Stimulated activated CD4-positive, alpha-beta T cell treated with anti-CD3 and anti-CD28 coated beads, TNF-alpha, amount 100 ng/mL, for 4 hours (primary cell): ENCODE measurements at regions not wholly inside any gene's neighbourhood (a gene's known extent, or its start where the extent isn't known, plus 50 kb on each side); places are given as distances from the start of the nearest gene placed in this dataset.
"Not testable (repeated sequence)": the region's sequence is repeated elsewhere in the genome, so short reads cannot be mapped to it uniquely, and the experiment has no call there.

Experiments used
- DNase-seq, 3 experiments: peaks; one replicate each; pipeline ENCODE4 v3.0.0-alpha.2; 2020; ENCODE audit warnings: low read depth in 3 of 3

DNA sequence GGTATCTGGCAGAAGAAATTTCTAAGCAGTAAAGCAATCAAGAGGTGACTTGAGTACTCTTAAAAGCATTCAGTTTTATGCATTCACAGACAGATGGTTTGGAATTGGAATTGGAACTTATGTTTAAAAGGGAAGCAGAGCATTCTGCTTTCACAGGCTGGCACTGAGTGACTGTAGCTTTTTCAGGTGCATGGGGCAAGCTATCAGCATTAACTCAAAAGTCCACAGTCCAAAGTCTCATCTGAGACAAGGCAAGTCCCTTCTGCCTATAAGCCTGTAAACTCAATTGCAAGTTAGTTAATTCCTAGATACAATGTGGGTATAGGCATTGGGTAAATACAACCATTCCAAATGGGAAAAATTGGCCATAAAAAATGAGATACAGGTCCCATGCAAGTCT is 1620.3 kb downstream of the MRPL39 start:
- no peak for DNase-seq

DNA sequence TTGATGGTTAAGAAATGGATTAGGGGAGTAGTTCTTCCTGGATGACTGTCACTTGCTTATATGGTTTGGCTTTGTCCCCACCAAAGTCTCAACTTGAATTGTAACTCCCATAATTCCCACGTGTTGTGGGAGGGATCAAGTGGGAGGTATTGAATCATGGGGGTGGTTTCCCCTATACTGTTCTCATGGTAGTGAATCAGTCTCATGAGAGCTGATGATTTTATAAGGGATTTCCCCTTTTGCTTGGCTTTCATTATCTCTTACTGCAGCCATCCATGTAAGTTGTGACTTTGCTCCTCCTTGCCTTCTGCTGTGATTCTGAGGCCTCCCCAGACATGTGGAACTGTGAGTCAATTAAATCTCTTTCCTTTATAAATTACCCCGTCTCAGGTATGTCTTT is 1621.1 kb downstream of the MRPL39 start:
- no peak for DNase-seq

DNA sequence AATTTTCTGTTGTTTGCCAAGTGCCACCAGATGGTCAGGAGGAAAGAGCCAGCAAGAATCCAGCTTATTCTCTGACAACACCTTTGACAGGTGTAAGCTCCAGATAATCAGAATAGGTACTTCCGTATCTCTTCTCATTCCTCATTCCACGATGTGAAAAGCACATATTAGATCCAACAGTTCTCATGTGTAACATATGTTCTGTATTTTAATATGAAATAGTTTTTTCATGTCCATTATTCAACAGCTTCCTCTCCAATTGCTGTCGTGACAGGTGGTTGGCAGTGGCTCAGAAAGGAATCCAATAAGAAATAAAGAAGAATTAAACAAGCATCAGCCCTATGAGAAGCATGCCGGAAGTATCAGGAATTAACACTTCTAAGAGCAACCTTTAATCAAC is 1624.7 kb downstream of the MRPL39 start:
- no peak for DNase-seq

DNA sequence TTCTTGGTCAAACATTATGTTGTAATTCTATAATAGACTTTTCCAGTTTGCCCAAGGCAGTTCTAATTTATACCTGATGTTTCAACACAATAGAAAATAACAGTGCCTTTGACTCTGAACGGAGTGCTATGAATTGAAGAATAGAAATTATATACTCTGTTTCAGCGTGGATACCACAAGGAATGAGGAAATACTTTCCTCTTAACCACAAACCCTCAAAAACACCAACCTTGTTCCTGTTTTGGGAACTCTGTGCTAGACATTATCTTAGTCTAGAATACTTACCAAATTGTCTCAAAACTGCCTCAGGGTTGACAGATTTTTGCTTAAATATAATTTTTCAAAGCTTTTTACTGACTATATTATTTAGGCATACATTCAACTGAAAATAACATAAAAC is 1629.3 kb downstream of the MRPL39 start:
- no peak for DNase-seq

DNA sequence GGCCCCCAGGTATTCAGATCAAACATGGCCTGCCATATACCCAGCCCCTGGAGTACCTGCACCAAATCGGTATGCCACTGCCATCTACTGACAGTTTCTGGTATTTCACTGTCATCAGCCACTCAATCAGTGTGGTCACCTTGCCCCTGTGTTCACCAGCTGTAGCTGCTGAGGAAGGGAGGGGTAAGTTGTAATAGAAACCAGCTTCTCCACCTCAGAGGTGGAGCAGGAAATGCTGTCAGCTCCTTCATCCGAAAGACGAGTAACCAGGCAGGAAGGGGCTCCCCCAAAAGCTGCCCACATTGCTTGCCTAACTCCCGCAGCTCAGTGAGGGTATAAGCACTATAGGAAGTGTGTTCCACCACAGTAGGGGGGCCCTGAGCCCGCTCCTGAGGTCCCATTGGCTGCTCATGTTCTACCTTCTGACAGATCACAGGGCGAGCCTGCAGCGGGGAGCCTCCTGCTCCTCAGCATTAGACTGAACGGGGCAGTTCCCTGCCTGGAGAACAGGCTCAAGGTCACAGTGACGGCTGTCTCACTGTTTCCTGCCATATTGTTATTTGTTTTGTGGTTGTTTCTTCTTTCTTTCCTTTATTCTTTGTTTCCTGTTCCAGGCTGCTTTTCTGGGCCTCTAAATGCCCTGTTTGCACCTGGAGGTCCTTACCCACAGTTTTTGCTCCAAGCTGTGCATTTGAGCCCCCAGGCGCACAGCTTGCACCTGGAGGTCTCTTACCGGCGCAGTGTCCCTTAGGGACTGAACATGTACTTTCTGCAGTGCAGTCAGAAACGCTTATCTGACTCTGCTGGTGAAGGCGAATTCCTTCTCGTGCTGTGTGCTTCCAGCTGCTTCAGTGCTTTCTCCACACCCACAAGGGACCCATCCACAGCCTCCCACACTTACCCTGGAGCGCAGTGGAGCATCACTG is 1638.3 kb downstream of the MRPL39 start:
- DNase-seq, result peak; percentile 15 to 51 (median 25)

DNA sequence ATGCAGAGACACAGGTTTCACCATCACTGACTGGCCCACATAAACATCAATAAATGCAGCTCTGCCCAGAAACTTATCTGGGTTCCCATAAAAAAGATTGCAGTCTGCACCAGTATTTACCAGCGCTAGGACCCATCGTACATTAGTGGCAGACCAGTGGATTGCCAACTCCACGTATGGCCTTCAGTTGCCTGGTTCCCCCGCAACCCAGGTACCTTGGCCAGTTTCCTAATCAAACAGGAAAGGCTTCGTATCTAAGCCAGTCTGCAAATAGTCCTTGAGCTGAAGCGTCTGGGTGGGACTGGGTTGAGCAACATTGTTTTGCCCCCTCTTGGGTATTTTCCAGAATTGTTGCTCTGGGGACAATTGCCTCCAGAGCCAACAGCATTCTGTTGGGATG is 1639.3 kb downstream of the MRPL39 start:
- no peak for DNase-seq

DNA sequence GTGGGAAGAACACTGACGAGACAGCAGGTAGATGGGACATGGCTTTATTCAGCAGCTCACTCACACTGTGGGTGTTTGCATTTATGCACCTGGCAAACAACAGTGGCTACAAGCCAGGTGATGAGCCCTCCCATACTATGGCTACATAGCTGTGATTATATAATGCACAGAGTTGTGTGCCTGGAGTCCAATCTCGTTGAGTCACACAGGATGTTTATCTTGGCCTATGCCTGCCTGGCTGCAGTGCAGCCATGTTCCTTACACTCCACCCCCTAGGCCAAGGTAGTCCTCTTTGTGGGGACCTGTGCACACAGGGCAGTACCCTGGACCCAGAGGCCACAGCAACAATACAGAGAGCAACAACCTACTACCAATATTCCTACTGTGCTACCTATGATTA is 1643.8 kb downstream of the MRPL39 start:
- no peak for DNase-seq

DNA sequence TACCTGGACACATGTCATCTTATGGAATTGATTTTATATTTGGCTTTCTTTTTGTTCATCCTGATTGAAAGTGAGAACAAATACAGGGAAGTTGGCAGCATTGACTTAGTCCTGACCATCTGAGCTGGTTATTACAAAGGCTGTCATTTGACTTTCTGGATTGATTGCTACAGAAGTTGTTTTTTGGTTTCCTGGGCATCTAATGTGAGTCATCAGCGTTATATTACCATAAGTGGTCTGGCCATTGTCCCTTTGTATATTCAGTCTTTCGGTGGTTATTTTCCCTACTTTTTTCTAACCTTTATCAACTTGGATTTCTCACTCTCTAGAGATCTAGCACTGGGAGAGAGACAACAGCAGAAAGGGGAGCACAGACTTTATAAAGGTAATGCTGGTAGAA is 1646.5 kb downstream of the MRPL39 start:
- DNase-seq, result no peak

DNA sequence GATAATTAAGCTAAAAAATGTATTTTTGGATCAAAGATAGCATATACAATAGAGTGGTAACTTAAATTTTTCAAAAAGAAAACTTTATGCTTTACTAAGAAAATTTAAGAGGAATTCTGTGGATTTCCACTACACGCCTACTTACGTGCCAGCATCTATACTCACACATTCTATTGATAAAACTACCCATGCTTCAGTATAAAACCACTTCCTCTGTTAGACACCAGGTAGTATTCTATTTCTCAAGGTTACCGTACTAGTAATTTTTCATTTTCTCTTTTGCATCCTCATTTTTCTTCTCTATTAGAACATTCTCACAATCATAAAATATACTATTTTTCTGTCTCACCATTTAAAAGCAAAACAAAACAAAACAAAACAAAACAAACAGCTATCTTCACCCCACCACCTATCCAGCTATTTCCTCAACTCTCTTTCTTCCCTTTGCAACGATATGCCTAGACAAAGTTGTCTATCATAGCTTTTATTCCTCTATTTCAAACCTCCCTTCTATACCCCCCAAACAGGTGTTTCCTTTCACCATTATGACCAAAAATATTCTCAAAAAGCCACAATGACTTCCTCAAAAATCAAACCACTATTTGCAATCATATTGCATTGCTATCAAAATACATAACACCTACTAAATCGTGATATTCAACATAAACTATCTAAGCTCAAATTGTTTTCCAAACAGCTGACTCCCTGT is 1652.0 kb downstream of the MRPL39 start:
- no peak for DNase-seq

DNA sequence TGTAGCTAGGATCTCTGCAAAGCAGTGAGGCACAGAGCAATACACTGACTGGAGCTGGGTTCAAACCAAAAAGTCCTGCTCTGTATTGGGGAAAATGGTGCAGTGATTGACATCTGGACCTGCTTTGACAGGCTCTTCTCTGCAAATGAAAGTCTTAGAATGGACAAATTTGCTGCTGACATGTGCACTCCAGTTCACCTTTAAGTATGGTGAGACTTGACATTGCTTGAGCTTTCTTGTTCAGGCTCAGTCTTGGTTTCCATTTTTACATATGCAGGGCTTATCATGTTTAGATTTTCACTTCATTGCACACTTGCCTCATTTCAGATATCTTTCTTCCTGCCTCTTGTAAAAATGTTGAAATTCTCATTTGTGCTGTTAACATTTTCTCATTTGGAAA is 1655.0 kb downstream of the MRPL39 start:
- DNase-seq, result no peak

DNA sequence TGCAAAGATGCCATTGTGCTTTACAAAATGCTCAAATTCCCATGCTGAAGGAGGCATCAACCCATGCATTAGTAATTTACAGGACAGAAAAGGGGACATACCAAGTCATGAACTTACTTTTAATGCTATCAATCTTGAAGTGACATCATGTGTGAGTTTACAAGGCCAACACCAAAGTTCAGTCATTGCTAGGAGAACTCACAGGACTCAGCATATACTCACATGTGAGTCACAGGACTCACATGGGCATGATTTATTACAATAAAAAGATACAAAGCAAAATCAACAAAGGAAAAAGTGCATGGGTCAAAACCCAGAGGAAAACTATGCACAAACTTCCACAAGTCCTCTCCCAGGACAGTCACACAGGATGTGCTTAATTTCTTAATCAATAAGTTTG is 1656.0 kb downstream of the MRPL39 start:
- no peak for DNase-seq

DNA sequence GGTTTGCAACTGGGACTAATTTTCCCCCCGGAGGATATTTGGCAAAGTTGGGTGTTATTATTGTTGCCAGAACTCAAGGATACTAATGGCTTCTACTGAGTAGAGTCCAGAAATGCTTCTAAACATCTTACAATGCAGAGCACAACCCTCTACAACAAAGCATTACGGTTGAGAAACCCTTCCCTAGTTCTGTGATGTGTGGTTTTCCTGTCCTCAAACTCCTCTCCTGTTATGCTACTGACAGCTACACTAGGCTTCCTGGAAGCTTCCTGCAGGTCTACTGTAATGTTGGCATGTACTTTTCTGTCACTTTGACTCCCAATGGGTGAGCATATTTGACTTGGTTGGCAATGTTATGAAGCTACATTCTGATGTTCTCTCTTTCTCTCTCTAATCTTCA is 1656.9 kb downstream of the MRPL39 start:
- no peak for DNase-seq

DNA sequence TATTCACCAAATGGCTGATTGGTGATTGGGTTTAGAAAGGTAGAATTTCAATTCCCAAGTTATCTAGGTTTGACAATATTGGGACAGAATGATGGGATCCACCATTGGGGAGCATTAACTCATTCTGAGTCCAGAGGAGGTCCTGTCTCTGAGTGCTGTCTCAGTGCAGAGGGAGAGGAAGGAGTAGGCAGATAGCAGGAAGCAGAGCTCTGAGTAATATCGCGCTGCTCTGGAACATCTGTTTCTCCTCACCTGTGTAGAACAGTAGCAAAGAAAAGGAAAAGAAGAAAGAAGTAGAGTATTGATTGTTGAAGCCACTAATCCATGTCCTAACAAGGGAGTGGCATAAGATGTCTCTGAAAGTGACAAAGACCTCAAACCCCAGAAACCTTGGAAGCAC is 1657.8 kb downstream of the MRPL39 start:
- DNase-seq, result no peak

DNA sequence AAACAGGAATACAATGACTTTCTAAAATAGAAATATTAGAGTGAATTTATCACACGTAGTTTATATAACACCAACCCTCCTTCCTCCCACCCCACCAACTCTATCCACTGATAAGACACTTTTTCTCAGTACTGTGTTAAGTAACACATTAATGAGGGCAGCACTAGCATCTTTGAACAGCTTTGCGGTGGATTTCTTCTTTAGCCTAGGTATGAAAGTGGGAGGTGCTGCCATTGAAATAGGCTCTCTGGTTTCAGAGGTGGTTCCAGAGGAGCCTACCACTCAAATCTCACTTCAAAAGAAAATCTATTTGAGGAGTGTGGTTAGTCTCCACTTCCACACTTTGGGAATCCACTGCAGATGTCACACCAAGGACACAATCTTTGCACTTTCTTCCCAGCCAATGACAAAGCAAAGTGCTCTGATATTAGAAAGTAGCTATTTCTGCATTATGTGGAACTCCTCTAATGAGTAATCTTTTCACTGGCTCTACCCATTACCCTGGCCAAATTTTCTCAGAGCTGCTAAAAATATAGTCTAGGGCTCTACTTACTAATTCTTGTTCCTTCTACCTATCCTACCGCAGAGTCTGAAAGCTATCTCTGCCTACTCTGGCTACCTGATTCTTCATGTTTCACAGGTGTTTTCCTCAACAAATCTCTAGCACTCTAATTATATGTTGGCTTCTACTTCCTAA is 1667.8 kb downstream of the MRPL39 start:
- no peak for DNase-seq

DNA sequence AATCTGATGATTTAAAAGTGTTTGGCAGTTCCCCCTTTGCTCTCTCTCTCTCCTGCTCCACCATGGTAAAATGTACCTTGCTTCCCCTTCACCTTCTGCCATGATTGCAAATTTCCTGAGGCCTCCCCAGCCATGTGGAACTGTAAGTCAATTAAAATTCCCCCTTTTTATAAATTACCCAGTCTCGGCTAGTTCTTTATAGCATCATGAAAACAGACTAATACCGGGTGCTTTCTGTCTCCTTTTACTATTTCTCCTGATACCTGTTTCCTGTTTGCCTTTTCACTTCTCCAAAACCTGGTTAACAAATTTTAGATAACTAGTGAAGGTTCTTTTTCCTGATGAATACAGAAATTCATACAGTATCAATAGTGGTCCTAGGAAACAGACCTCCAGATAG is 1670.3 kb downstream of the MRPL39 start:
- DNase-seq, result no peak

DNA sequence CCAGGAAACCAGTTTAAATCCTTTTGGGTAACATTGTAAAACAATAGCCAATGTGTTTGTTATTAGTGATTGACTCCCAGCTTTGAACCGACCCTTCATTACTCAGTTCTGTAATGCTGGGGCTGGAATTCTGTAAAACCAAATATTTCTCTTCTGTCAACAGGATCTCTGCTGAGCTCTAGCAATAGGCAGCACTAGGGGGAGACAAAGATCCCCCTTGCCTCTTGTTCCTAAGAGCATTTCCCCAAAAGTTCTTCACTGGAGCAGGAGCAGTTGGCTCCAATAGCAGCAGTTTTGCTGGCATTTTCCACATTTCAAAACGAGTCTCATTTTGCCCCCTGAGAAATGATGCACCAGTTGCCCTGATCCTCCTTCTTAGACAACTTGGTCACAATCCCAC is 1671.1 kb downstream of the MRPL39 start:
- DNase-seq, result no peak

DNA sequence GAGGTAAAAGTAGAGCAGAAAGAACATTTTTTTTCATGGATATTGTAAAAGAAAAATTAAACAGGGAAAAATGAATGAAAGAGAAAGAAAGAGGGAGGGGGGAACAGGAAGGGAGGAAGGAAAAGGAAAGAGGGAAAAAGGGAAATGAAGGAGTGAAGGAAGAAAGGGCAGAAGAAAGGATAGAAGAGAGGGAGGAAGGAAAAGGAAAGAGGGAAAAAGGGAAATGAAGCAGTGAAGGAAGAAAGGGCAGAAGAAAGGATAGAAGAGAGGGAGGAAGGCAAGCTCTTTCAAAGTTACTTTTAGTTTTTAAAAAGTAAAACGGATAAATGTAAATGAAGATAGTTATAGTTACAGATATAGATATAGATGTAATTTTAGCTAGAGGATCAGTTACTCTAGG is 1676.7 kb downstream of the MRPL39 start:
- no peak for DNase-seq

DNA sequence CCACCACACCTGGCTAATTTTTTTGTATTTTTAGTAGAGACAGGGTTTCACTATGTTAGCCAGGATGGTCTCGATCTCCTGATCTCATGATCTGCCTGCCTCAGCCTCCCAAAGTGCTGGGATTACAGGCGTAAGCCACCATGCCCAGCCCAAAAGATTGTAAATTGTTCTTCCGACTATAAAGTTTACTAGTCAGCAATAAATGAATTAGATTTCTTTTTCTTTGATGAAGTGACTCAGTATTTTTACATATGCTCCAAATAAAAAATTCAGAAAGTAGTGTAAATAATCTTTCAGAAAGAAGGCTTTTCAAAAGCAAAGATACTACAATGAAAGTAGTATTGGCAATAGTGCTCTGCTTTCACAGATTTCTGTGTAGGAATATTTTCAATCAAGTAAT is 1680.9 kb downstream of the MRPL39 start:
- not testable (repeated sequence) for DNase-seq

DNA sequence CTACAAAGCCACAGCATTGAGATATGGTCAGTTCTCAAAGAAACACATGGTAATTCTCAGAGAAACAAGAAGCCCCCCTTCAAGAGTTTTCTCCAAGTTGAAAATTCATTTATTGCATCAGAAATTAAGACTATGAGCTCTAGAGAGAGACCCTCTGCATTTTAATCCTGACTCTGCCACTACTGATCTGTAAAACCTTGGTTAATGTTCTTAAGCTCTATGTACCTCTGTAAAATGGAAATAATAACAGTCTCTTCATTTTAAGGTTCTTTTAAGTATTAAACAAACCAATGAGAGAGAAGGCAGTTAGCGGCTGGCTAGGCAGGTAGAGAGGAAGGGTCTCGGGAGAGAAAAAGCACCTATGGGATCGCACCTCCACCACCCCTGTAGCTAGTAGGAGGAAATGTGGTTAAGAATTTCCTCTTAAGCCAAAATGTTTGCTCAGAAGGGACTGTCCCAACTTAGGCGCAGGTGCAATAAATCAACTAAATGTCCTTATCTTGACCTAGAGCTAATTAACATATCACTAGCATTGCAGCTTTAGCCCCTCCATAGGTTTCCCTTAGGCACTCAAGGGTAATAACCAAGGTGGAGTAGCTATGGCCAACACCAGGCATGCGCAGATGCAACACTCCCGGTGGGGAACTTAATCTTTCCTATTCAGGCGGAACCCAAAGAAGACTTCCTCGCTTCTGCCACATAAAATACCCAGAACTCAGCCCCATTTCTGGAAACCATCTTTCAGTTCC is 1685.4 kb downstream of the MRPL39 start:
- no peak for DNase-seq

DNA sequence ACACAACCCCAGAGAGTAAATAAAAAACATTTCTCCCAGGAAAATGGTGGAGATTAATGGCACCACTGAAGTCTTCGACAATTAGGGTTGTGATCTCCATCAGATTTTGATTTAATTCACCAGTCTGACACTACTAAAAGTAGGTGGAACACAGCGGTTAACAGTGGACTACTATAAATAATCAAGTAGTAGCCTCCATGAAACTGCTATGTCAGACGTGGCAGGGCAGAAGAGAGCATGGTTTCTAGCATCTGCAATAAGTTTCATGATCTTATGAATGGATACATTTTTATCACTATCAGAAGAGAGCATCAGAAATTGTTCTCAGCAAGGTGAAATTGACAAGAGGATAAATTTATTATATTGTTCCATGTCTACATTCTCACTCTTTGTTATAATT is 1706.6 kb downstream of the MRPL39 start:
- DNase-seq, result no peak

DNA sequence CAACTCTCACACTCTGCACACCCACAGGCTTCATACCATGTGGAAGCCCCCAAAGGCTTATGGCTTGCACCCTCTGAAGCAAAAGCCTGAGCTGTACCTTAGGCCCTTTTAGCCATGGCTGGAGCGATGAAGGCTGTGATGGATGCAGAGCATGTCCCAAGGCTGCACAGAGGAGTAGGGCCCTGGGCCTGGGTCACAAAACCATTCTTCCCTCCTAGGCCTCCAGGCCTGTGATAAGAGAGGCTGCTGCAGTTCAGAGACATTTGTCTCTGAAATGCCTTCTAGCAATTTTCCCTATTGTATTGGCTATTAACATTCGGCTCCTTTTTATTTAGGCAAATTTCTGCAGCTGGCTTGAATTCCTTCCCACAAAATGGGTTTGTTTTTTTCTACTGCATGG is 1707.7 kb downstream of the MRPL39 start:
- DNase-seq, result no peak

DNA sequence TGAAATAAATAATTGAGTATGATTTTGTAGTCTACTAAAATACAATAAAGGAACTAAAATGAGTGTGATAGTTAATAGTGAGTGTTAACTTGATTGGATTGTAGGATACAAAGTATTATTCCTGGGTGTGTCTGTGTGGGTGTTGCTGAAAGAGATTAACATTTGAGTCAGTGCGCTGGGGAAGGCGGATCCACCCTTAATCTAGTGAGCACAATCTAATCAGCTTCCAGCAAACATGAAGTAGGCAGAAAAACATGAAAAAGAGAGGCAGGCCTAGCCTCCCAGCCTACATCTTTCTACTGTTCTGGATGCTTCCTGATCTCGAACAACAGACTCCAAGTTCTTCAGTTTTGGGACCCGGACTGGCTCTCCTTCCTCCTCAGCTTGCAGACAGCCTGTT is 1716.6 kb downstream of the MRPL39 start:
- DNase-seq, result no peak
